ENCODE measurements at regions not wholly inside any gene's neighbourhood (a gene's known extent, or its start where the extent isn't known, plus 50 kb on each side); places are given as distances from the start of the nearest gene placed in this dataset.
"Not testable (repeated sequence)": the region's sequence is repeated elsewhere in the genome, so short reads cannot be mapped to it uniquely, and the experiment has no call there.

GRCh38 chr2:147017951-147018645, 826.7 kb upstream of the ACVR2A start:
- H3K4me3 ChIP-seq (ENCODE audit: low read length): no peak overlapping the region
- H3K27ac ChIP-seq (ENCODE audit: low read length): no peak overlapping the region
- no peaks in the 10 kb centered on the region for H3K27me3 ChIP-seq (ENCODE audit: control insufficient read depth, insufficient read depth, low read length)
- peaks cover 2% of the 10 kb centered on the region for H3K9me3 ChIP-seq (replicated peaks; ENCODE audit: control insufficient read depth, low read depth, low read length)
- DNase-seq: no peak
- H3K36me3 ChIP-seq (ENCODE audit: control insufficient read depth, insufficient read depth, low read length): no peaks in the 10 kb centered on the region
- H3K4me1 ChIP-seq (ENCODE audit: control insufficient read depth, insufficient read depth, low read length): no peaks in the 10 kb centered on the region
- no CpG with 5 or more reads among the region's 6 CpGs for WGBS (ENCODE audit: insufficient coverage)

GRCh38 chr2:147016181-147016580, 828.6 kb upstream of the ACVR2A start:
- H3K9me3 ChIP-seq (replicated peaks; ENCODE audit: control insufficient read depth, low read depth, low read length): no peaks in the 10 kb centered on the region
- no CpG with 5 or more reads among the region's 1 CpG for WGBS (ENCODE audit: insufficient coverage)
- no peaks in the 10 kb centered on the region for H3K36me3 ChIP-seq (ENCODE audit: control insufficient read depth, insufficient read depth, low read length)
- no peak overlapping the region for H3K27ac ChIP-seq (ENCODE audit: low read length)
- no peak for DNase-seq
- H3K4me3 ChIP-seq (ENCODE audit: low read length): no peak overlapping the region
- no peaks in the 10 kb centered on the region for H3K27me3 ChIP-seq (ENCODE audit: control insufficient read depth, insufficient read depth, low read length)
- no peaks in the 10 kb centered on the region for H3K4me1 ChIP-seq (ENCODE audit: control insufficient read depth, insufficient read depth, low read length)

DNA sequence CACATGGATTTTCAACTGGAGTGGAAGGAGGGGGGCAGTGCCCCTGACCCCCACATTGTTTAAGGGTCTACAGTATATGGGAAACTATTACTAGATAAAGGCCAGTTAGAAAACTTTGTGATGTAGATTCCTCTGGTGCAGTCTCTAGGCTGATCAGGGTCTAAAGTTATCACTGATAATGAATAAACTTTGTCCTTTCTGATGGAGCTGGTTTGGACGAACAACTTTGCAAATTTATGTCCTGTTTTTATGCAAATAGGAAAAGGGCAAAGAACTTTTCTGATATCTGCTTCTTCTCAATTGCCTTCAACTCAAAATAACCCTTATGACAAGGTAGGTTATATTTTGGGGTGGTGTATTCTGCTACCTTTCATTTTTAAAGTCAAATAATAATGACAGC, 829.2 kb upstream of the ACVR2A start:
- Histone ChIP-seq H3K36me3 (ENCODE audit: control insufficient read depth, insufficient read depth, low read length) (no peaks in the 10 kb centered on the region), H3K27ac (ENCODE audit: low read length) (no peak overlapping the region), H3K9me3 (replicated peaks; ENCODE audit: control insufficient read depth, low read depth, low read length) (no peaks in the 10 kb centered on the region), H3K27me3 (ENCODE audit: control insufficient read depth, insufficient read depth, low read length) (no peaks in the 10 kb centered on the region), H3K4me1 (ENCODE audit: control insufficient read depth, insufficient read depth, low read length) (no peaks in the 10 kb centered on the region), H3K4me3 (ENCODE audit: low read length) (no peak overlapping the region)
- no peak for DNase-seq
- WGBS (ENCODE audit: insufficient coverage): no CpG with 5 or more reads among the region's 1 CpG

DNA sequence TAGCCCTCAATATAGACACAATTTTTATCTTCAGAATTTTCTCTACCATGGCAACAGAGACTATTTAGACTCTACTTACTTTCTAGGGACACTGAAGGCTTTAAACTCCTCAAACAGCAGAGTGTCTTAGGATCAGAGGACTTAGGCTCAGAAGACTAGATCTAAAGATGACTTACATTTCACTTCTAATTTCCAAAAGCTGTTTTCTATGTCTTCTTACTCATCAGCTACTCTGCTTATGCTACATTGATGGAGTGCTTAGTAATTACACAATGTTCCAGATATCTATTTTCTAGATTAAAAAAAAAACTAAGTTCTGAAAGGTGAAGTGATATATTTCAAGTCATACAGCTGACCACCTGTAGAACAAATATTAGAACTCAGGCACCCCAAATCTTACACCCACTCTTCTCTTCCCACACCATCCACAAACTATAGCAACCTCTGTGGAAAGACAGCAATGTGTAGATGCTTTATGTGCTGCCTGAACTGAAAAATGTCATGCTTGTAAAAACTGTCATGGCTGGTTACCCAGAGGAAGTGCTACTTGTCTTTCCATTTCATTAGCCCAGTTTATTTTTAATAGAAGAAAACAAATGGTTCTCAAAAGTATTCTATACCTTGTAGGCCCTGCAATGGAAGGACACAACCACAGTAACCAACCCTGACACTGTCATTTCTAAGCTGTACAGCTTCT, 831.0 kb upstream of the ACVR2A start:
- no peak for DNase-seq
- Histone ChIP-seq H3K36me3 (ENCODE audit: control insufficient read depth, insufficient read depth, low read length) (no peaks in the 10 kb centered on the region), H3K4me3 (ENCODE audit: low read length) (no peak overlapping the region), H3K4me1 (ENCODE audit: control insufficient read depth, insufficient read depth, low read length) (no peaks in the 10 kb centered on the region), H3K9me3 (replicated peaks; ENCODE audit: control insufficient read depth, low read depth, low read length) (no peaks in the 10 kb centered on the region), H3K27me3 (ENCODE audit: control insufficient read depth, insufficient read depth, low read length) (no peaks in the 10 kb centered on the region), H3K27ac (ENCODE audit: low read length) (no peak overlapping the region)

DNA sequence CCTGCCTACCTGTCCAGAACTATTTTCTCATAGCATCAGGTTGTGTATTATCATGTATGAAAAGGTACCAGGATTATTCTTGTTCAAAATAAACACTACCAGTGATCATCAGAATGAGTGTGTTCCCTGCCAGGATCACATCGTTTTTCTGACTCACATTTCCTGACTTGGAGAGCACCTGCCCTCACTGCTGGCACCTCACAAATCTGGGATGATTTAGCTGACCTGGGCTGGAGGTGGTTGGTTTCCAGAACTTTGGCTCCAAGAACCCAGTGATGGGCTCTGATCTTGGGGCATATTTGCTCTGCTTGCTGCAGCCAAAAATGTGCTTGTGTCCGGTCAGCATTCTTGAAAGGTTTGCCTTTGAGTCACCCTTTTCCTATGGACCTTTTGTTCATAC, 836.3 kb upstream of the ACVR2A start:
- H3K4me1 ChIP-seq (ENCODE audit: control insufficient read depth, insufficient read depth, low read length): no peaks in the 10 kb centered on the region

GRCh38 chr2:147006736-147007141, 838.1 kb upstream of the ACVR2A start:
- peak; percentile 84 for DNase-seq
- no peak overlapping the region for H3K4me3 ChIP-seq (ENCODE audit: low read length)
- no peaks in the 10 kb centered on the region for H3K4me1 ChIP-seq (ENCODE audit: control insufficient read depth, insufficient read depth, low read length)
- no peaks in the 10 kb centered on the region for H3K27me3 ChIP-seq (ENCODE audit: control insufficient read depth, insufficient read depth, low read length)
- no peaks in the 10 kb centered on the region for H3K36me3 ChIP-seq (ENCODE audit: control insufficient read depth, insufficient read depth, low read length)
- WGBS (ENCODE audit: insufficient coverage): no CpG with 5 or more reads among the region's 2 CpGs
- no peaks in the 10 kb centered on the region for H3K9me3 ChIP-seq (replicated peaks; ENCODE audit: control insufficient read depth, low read depth, low read length)
- no peak overlapping the region for H3K27ac ChIP-seq (ENCODE audit: low read length)

More for the DNA sequence above, 836.3 kb upstream of the ACVR2A start:
- Histone ChIP-seq H3K9me3 (replicated peaks; ENCODE audit: control insufficient read depth, low read depth, low read length) (no peaks in the 10 kb centered on the region), H3K4me3 (ENCODE audit: low read length) (no peak overlapping the region), H3K27me3 (ENCODE audit: control insufficient read depth, insufficient read depth, low read length) (no peaks in the 10 kb centered on the region), H3K36me3 (ENCODE audit: control insufficient read depth, insufficient read depth, low read length) (no peaks in the 10 kb centered on the region), H3K27ac (ENCODE audit: low read length) (no peak overlapping the region)
- WGBS (ENCODE audit: insufficient coverage): 60% methylated on average over 1 of the region's 2 CpGs
- DNase-seq: no peak

GRCh38 chr2:147003081-147003480, 841.7 kb upstream of the ACVR2A start:
- no peak overlapping the region for H3K27ac ChIP-seq (ENCODE audit: low read length)
- no peaks in the 10 kb centered on the region for H3K9me3 ChIP-seq (replicated peaks; ENCODE audit: control insufficient read depth, low read depth, low read length)
- DNase-seq: no peak
- 60% methylated on average over 1 of the region's 2 CpGs for WGBS (ENCODE audit: insufficient coverage)
- H3K36me3 ChIP-seq (ENCODE audit: control insufficient read depth, insufficient read depth, low read length): no peaks in the 10 kb centered on the region
- no peak overlapping the region for H3K4me3 ChIP-seq (ENCODE audit: low read length)
- H3K4me1 ChIP-seq (ENCODE audit: control insufficient read depth, insufficient read depth, low read length): no peaks in the 10 kb centered on the region
- no peaks in the 10 kb centered on the region for H3K27me3 ChIP-seq (ENCODE audit: control insufficient read depth, insufficient read depth, low read length)

- no CpG with 5 or more reads among the region's 1 CpG for WGBS (ENCODE audit: insufficient coverage)
- Histone ChIP-seq H3K4me1 (ENCODE audit: control insufficient read depth, insufficient read depth, low read length) (no peaks in the 10 kb centered on the region), H3K9me3 (replicated peaks; ENCODE audit: control insufficient read depth, low read depth, low read length) (no peaks in the 10 kb centered on the region), H3K4me3 (ENCODE audit: low read length) (no peak overlapping the region), H3K36me3 (ENCODE audit: control insufficient read depth, insufficient read depth, low read length) (no peaks in the 10 kb centered on the region), H3K27ac (ENCODE audit: low read length) (no peak overlapping the region), H3K27me3 (ENCODE audit: control insufficient read depth, insufficient read depth, low read length) (no peaks in the 10 kb centered on the region)
- DNase-seq: no peak
Observed at GRCh38 chr2:147002256-147002655, 842.6 kb upstream of the ACVR2A start.

GRCh38 chr2:147001061-147001460, 843.8 kb upstream of the ACVR2A start:
- Histone ChIP-seq H3K4me3 (ENCODE audit: low read length) (no peak overlapping the region), H3K36me3 (ENCODE audit: control insufficient read depth, insufficient read depth, low read length) (no peaks in the 10 kb centered on the region), H3K27me3 (ENCODE audit: control insufficient read depth, insufficient read depth, low read length) (no peaks in the 10 kb centered on the region), H3K9me3 (replicated peaks; ENCODE audit: control insufficient read depth, low read depth, low read length) (no peaks in the 10 kb centered on the region), H3K4me1 (ENCODE audit: control insufficient read depth, insufficient read depth, low read length) (no peaks in the 10 kb centered on the region), H3K27ac (ENCODE audit: low read length) (no peak overlapping the region)
- WGBS (ENCODE audit: insufficient coverage): no CpG with 5 or more reads among the region's 1 CpG
- no peak for DNase-seq

GRCh38 chr2:147000151-147000550, 844.7 kb upstream of the ACVR2A start:
- H3K27me3 ChIP-seq (ENCODE audit: control insufficient read depth, insufficient read depth, low read length); DNase-seq; H3K4me3 ChIP-seq (ENCODE audit: low read length); H3K4me1 ChIP-seq (ENCODE audit: control insufficient read depth, insufficient read depth, low read length); H3K36me3 ChIP-seq (ENCODE audit: control insufficient read depth, insufficient read depth, low read length); H3K9me3 ChIP-seq (replicated peaks; ENCODE audit: control insufficient read depth, low read depth, low read length); H3K27ac ChIP-seq (ENCODE audit: low read length): not testable (repeated sequence)
- no CpG with 5 or more reads among the region's 2 CpGs for WGBS (ENCODE audit: insufficient coverage)

Data from muscle of leg (tissue), 3 donors.